ENCODE measurements at regions not wholly inside any gene's neighbourhood (a gene's known extent, or its start where the extent isn't known, plus 50 kb on each side); places are given as distances from the start of the nearest gene placed in this dataset.

- no peak overlapping the region for H3K4me3 ChIP-seq (ENCODE audit: low read depth, low read length)
- ChIA-PET CTCF (no interaction called here), POLR2A (no interaction called here)
- TF ChIP-seq, protein P1, sequence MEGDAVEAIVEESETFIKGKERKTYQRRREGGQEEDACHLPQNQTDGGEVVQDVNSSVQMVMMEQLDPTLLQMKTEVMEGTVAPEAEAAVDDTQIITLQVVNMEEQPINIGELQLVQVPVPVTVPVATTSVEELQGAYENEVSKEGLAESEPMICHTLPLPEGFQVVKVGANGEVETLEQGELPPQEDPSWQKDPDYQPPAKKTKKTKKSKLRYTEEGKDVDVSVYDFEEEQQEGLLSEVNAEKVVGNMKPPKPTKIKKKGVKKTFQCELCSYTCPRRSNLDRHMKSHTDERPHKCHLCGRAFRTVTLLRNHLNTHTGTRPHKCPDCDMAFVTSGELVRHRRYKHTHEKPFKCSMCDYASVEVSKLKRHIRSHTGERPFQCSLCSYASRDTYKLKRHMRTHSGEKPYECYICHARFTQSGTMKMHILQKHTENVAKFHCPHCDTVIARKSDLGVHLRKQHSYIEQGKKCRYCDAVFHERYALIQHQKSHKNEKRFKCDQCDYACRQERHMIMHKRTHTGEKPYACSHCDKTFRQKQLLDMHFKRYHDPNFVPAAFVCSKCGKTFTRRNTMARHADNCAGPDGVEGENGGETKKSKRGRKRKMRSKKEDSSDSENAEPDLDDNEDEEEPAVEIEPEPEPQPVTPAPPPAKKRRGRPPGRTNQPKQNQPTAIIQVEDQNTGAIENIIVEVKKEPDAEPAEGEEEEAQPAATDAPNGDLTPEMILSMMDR (IDR thresholded peaks at IDR 0.05; ENCODE audit: insufficient read depth, low read length, missing control alignments) = no peak
- DNase-seq (ENCODE audit: low read depth, low spot score) = no peak
Measured at GRCh38 chr16:5188989-5189352, 91.4 kb upstream of the EEF2KMT start.

DNA sequence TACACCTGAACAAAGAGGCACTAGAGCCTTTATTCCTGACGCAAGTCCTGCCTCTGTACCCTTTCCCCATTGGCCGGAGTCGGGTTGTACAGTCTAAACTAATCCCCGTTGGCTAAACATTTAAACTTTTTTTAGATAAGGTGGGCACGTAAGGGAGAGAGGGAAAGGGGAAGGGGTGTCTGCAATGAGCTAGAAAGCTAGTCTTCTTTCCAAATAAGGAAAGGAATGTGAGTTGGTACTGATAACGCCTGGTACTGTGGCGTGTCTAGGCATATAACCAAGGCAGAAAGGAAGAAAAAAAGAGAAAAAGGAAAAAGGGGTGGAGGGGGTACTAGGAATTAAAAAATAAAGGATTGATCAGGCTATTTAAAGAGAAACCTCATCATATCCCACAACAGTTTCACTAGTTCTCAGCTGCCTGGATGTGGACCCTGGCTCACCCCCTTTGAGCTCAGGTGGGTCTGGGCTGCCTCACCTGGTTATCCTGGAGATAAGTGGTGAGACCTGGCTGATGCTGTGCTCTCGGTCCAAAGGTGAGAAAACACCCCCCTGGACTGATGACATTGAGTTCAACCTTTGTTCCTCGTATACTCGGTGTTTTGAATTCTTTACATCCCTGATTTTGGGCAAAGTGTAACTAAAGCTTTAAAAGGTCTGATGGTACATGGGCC, 90.9 kb upstream of the EEF2KMT start:
- ChIA-PET CTCF (no interaction called here), POLR2A (no interaction called here)
- H3K4me3 ChIP-seq (ENCODE audit: low read depth, low read length) = no peak overlapping the region
- TF ChIP-seq, protein P1 (IDR thresholded peaks at IDR 0.05; ENCODE audit: insufficient read depth, low read length, missing control alignments) = no peak
- DNase-seq (ENCODE audit: low read depth, low spot score) = no peak

- ChIA-PET POLR2A (no interaction called here), CTCF (no interaction called here)
- no peak for DNase-seq (ENCODE audit: low read depth, low spot score)
Measured at GRCh38 chr16:5187402-5187952, 89.9 kb upstream of the EEF2KMT start.

DNA sequence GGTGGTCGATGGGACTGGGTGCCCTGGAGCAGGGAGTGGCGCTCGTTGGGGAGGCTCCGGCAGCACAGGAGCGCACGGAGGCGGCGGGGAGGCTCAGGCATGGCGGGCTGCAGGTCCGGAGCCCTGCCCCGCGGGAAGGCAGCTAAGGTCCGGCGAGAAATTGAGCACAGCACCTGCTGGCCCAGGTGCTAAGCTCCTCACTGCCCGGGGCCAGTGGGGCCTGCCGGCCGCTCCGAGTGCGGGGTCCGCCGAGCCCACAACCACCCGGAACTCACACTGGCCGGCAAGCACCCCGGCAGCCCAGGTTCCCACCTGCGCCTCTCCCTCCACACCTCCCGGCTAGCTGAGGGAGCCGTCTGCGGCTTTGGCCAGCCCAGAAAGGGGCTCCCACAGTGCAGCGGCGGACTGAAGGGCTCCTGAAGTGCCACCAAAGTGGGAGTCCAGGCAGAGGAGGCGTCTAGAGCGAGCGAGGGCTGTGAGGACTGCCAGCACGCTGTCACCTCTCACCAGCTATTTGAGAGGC, 88.8 kb upstream of the EEF2KMT start:
- H3K4me3 ChIP-seq (ENCODE audit: low read depth, low read length) = no peak overlapping the region
- CTCF ChIA-PET = no interaction called here
- POLR2A ChIA-PET = no interaction called here
- TF ChIP-seq, protein P1 (IDR thresholded peaks at IDR 0.05; ENCODE audit: insufficient read depth, low read length, missing control alignments) = no peak
- DNase-seq (ENCODE audit: low read depth, low spot score) = no peak

More at GRCh38 chr16:5187402-5187952, 89.9 kb upstream of the EEF2KMT start:
- TF ChIP-seq, protein P1 (IDR thresholded peaks at IDR 0.05; ENCODE audit: insufficient read depth, low read length, missing control alignments) = no peak
- H3K4me3 ChIP-seq (ENCODE audit: low read depth, low read length) = no peak overlapping the region

DNA sequence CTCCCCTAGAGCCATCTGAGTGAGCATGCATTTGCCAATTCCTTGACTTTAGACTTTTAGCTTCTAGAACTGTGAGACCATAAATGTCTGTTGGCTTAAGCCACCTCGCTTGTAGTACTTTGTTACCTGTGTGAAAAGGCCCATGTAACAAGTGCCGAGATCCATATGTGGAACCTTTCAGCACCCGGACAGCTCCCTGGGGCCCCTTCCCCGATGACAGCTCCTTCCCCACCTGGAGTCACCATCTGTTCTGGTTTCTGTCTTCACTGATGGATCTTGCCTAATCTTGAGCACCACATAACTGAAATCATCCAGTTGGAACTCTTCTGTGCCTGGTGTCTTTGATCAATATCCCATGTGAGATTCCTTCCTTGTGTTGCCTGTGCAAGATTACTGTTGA, 78.9 kb upstream of the EEF2KMT start:
- no peak overlapping the region for H3K4me3 ChIP-seq (ENCODE audit: low read depth, low read length)
- TF ChIP-seq, protein P1 (IDR thresholded peaks at IDR 0.05; ENCODE audit: insufficient read depth, low read length, missing control alignments) = no peak
- DNase-seq (ENCODE audit: low read depth, low spot score) = no peak
- POLR2A ChIA-PET = no interaction called here
- CTCF ChIA-PET = no interaction called here

DNA sequence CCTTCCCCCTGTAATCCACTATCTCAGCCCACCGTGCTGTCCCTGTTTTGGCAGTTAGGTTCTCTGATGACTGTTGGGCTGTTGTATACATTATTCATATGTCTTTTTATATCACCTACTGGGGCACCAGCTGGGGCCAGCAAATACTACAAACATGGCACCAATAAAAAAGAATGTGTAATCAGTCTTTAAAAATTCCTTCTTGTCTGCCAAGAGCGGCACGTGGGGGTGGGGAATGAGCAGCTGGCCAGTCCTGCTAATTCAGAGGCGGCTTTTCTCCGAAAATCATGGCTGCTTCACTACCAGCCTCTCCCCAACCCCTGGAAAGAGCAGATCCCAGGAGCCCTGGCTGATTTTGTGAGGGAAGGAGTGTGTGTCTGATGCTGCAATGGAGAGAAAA, 77.7 kb upstream of the EEF2KMT start:
- no peak overlapping the region for H3K4me3 ChIP-seq (ENCODE audit: low read depth, low read length)
- TF ChIP-seq, protein P1 (IDR thresholded peaks at IDR 0.05; ENCODE audit: insufficient read depth, low read length, missing control alignments) = no peak
- POLR2A ChIA-PET = no interaction called here
- CTCF ChIA-PET = no interaction called here
- no peak for DNase-seq (ENCODE audit: low read depth, low spot score)

Data from AG04449 (cell line).